ENCODE measurements at regions not wholly inside any gene's neighbourhood (a gene's known extent, or its start where the extent isn't known, plus 50 kb on each side); places are given as distances from the start of the nearest gene placed in this dataset.

GRCh38 chr15:95565690-95566089, 764.8 kb upstream of the NR2F2 start:
- no TSS peak for BruUV-seq (replicated peaks)
- Mint-ChIP-seq H3K36me3 (ENCODE audit: insufficient read depth, unreplicated experiment) (no peaks in the 10 kb centered on the region), H3K9me3 (ENCODE audit: unreplicated experiment) (no peaks in the 10 kb centered on the region), H3K27ac (ENCODE audit: low read depth, unreplicated experiment) (no peak overlapping the region), H3K4me1 (ENCODE audit: insufficient read depth, unreplicated experiment) (no peaks in the 10 kb centered on the region), H3K27me3 (ENCODE audit: insufficient read depth, unreplicated experiment) (no peaks in the 10 kb centered on the region), H3K4me3 (ENCODE audit: unreplicated experiment) (no peak overlapping the region)
- CTCF ChIA-PET: no interaction called here
- POLR2A ChIA-PET: no interaction called here
- no peak for DNase-seq (ENCODE audit: unreplicated experiment)
- TF ChIP-seq, protein P1, sequence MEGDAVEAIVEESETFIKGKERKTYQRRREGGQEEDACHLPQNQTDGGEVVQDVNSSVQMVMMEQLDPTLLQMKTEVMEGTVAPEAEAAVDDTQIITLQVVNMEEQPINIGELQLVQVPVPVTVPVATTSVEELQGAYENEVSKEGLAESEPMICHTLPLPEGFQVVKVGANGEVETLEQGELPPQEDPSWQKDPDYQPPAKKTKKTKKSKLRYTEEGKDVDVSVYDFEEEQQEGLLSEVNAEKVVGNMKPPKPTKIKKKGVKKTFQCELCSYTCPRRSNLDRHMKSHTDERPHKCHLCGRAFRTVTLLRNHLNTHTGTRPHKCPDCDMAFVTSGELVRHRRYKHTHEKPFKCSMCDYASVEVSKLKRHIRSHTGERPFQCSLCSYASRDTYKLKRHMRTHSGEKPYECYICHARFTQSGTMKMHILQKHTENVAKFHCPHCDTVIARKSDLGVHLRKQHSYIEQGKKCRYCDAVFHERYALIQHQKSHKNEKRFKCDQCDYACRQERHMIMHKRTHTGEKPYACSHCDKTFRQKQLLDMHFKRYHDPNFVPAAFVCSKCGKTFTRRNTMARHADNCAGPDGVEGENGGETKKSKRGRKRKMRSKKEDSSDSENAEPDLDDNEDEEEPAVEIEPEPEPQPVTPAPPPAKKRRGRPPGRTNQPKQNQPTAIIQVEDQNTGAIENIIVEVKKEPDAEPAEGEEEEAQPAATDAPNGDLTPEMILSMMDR (IDR thresholded peaks at IDR 0.05; ENCODE audit: unreplicated experiment): no peak
- intact Hi-C loops (cut with micrococcal nuclease): no loop called here

DNA sequence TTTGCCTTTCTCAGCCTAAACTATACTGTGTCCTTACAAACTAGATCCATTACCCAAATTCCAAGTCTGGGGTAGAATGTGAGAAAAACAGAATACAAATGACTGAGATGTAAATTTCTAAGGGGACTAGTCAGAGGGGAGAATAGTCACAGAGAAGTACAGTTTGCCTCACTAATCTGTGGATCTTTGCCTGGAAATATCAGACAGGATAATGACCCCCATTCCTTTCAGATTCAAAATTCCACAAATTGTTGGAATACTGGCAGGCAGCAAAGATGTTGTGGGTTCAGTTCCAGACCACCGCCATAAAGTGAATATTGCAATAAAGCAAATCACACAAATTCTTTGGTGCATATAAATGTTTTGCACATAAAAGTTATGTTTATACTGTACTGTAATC, 762.8 kb upstream of the NR2F2 start:
- ChIA-PET POLR2A (no interaction called here), CTCF (no interaction called here)
- Mint-ChIP-seq H3K4me3 (ENCODE audit: unreplicated experiment) (no peak overlapping the region), H3K4me1 (ENCODE audit: insufficient read depth, unreplicated experiment) (no peaks in the 10 kb centered on the region), H3K27me3 (ENCODE audit: insufficient read depth, unreplicated experiment) (no peaks in the 10 kb centered on the region), H3K27ac (ENCODE audit: low read depth, unreplicated experiment) (no peak overlapping the region), H3K9me3 (ENCODE audit: unreplicated experiment) (no peaks in the 10 kb centered on the region), H3K36me3 (ENCODE audit: insufficient read depth, unreplicated experiment) (no peaks in the 10 kb centered on the region)
- BruUV-seq (replicated peaks): no TSS peak
- intact Hi-C loops (cut with micrococcal nuclease): no loop called here
- no peak for DNase-seq (ENCODE audit: unreplicated experiment)
- TF ChIP-seq, protein P1 (IDR thresholded peaks at IDR 0.05; ENCODE audit: unreplicated experiment): no peak

- Mint-ChIP-seq H3K4me3 (ENCODE audit: unreplicated experiment) (no peak overlapping the region), H3K27ac (ENCODE audit: low read depth, unreplicated experiment) (no peak overlapping the region), H3K4me1 (ENCODE audit: insufficient read depth, unreplicated experiment) (no peaks in the 10 kb centered on the region), H3K9me3 (ENCODE audit: unreplicated experiment) (no peaks in the 10 kb centered on the region), H3K27me3 (ENCODE audit: insufficient read depth, unreplicated experiment) (no peaks in the 10 kb centered on the region), H3K36me3 (ENCODE audit: insufficient read depth, unreplicated experiment) (no peaks in the 10 kb centered on the region)
- DNase-seq (ENCODE audit: unreplicated experiment): no peak
- CTCF ChIA-PET: interaction anchor here (0.6 to 0.7 kb wide), 2 partner anchors 290 to 1327 kb away, joined by 3 to 4 read pairs; no protein-coding TSS in a partner anchor
- BruUV-seq (replicated peaks): no TSS peak
- intact Hi-C loops (cut with micrococcal nuclease): no loop called here
- POLR2A ChIA-PET: no interaction called here
- TF ChIP-seq, protein P1 (IDR thresholded peaks at IDR 0.05; ENCODE audit: unreplicated experiment): no peak
Observed at GRCh38 chr15:95574053-95574452, 756.4 kb upstream of the NR2F2 start.

DNA sequence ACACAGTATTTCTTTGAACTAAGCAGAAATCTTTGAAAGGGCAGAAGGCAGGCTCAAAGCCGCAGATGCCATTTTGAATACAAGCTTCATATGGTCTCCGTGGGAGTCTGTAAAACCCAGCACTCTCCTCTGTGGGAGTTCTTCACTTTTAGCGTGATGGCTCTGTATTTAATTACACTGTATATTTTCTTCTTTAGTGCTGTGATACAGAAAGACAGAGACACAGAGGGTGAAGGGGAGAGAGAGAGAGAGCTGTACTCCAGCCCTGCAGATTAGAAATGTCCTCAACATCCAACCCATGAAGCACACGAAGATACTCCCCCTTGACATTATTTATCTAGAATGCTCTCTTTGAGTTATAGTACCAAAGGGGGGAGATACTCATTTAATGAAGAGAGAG, 752.6 kb upstream of the NR2F2 start:
- POLR2A ChIA-PET: no interaction called here
- no TSS peak for BruUV-seq (replicated peaks)
- no peaks in the 10 kb centered on the region for H3K27me3 Mint-ChIP-seq (ENCODE audit: insufficient read depth, unreplicated experiment)
- H3K4me3 Mint-ChIP-seq (ENCODE audit: unreplicated experiment): no peak overlapping the region
- H3K27ac Mint-ChIP-seq (ENCODE audit: low read depth, unreplicated experiment): no peak overlapping the region
- intact Hi-C loops (cut with micrococcal nuclease): no loop called here
- no peaks in the 10 kb centered on the region for H3K36me3 Mint-ChIP-seq (ENCODE audit: insufficient read depth, unreplicated experiment)
- H3K9me3 Mint-ChIP-seq (ENCODE audit: unreplicated experiment): no peaks in the 10 kb centered on the region
- no peaks in the 10 kb centered on the region for H3K4me1 Mint-ChIP-seq (ENCODE audit: insufficient read depth, unreplicated experiment)
- no peak for DNase-seq (ENCODE audit: unreplicated experiment)
- CTCF ChIA-PET: interaction anchor here (0.8 kb wide), 1 partner anchor 470 kb away, joined by 3 read pairs; no protein-coding TSS in a partner anchor
- TF ChIP-seq, protein P1 (IDR thresholded peaks at IDR 0.05; ENCODE audit: unreplicated experiment): no peak

Data from MCF 10A (cell line).